22Rv1 (cell line): ENCODE measurements at regions not wholly inside any gene's neighbourhood (a gene's known extent, or its start where the extent isn't known, plus 50 kb on each side); places are given as distances from the start of the nearest gene placed in this dataset.
"Not testable (repeated sequence)": the region's sequence is repeated elsewhere in the genome, so short reads cannot be mapped to it uniquely, and the experiment has no call there.

Experiments used
- H3K27ac ChIP-seq: fragments of 450-650 bp; 2 replicates; pipeline ENCODE4 v1.5.1; 2017
- ZFX ChIP-seq: fragments of 450-650 bp; IDR thresholded peaks from 2 replicates; pipeline ENCODE4 v1.6.1; 2017; ENCODE audit warnings: antibody characterized with exemption, borderline replicate concordance
- TF ChIP-seq, protein P1 (sequence below): fragments of 450-650 bp; IDR thresholded peaks from 2 replicates; pipeline ENCODE4 v1.5.1; 2017; ENCODE audit warnings: mild to moderate bottlenecking

DNA sequence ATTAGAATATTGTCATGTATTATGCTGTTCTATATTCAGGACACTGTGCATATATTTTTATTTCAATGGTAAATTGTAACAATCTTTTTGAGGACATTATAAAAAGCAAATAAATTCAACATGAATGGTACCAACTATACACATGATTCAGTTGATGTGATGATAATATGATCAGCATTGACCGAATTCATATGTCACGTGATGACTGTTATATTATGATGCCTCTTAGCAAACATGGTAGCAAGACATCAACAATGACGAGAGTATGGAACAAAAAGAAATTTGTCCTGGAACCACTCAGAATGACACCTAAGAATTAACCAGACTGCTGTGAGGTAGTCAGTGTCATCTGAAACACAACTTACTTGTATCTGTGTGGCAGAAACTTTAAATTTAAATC is 161.5 kb upstream of the OR13F1 start:
- no peak overlapping the region for H3K27ac ChIP-seq
- TF ChIP-seq ZFX, result no peak
- TF ChIP-seq, protein P1, sequence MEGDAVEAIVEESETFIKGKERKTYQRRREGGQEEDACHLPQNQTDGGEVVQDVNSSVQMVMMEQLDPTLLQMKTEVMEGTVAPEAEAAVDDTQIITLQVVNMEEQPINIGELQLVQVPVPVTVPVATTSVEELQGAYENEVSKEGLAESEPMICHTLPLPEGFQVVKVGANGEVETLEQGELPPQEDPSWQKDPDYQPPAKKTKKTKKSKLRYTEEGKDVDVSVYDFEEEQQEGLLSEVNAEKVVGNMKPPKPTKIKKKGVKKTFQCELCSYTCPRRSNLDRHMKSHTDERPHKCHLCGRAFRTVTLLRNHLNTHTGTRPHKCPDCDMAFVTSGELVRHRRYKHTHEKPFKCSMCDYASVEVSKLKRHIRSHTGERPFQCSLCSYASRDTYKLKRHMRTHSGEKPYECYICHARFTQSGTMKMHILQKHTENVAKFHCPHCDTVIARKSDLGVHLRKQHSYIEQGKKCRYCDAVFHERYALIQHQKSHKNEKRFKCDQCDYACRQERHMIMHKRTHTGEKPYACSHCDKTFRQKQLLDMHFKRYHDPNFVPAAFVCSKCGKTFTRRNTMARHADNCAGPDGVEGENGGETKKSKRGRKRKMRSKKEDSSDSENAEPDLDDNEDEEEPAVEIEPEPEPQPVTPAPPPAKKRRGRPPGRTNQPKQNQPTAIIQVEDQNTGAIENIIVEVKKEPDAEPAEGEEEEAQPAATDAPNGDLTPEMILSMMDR, result no peak

DNA sequence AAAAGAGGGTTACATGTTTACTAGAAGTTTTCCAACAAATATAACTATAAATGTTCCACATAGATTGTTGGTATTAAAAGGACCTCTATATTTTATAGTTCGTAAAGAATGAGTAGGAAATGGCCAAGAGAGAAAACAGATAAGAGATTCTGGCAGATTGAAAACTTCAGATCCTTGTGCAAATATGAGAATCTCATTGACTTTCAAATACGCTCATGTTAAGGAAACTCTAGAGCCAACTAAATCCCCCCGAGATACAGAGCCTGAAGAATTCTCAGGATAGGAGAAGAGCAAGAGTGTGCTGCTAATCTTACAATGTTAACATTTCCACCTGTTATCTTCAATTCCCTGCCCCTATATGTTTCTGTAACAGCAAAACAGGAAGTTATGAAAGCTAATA is 159.0 kb upstream of the OR13F1 start:
- TF ChIP-seq, protein P1, result no peak
- no peak for TF ChIP-seq ZFX
- no peak overlapping the region for H3K27ac ChIP-seq

DNA sequence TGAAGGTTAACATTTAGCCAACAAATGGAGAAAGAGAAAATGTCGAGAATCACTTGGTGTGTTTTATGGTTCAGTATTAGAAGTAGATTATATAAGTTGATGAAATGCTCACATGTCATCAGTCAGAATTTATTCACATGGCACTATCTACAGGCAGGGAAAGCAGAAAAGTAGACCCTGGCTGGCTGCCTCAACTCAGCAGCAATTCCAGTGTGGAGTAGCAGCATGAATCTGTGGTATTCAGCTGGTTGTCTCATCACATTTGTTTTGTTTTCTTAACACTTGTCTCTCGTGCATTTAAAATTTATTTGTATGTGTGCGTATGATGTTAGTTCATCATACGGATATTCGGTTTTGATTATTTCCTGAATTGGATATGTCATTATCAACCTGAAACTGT is 153.5 kb upstream of the OR13F1 start:
- TF ChIP-seq ZFX, result no peak
- TF ChIP-seq, protein P1, result no peak
- no peak overlapping the region for H3K27ac ChIP-seq

DNA sequence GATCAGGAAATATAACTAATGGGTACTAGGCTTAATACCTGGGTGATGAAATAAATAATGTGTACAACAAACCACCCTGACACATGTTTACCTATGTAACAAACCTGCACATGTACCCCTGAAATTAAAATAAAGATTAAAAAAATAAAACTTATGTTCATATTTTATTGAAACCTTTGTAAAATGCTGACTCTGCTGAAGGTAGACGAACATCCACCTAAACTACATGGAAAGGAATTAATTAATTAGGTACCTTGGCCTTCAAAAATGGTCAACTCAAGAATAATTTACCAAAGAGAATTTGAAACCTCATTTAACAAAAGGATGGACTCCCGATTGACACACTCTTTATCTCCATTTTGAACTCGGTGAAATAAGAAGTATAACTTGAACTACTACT is 152.3 kb upstream of the OR13F1 start:
- TF ChIP-seq ZFX, result no peak
- TF ChIP-seq, protein P1, result no peak
- no peak overlapping the region for H3K27ac ChIP-seq

DNA sequence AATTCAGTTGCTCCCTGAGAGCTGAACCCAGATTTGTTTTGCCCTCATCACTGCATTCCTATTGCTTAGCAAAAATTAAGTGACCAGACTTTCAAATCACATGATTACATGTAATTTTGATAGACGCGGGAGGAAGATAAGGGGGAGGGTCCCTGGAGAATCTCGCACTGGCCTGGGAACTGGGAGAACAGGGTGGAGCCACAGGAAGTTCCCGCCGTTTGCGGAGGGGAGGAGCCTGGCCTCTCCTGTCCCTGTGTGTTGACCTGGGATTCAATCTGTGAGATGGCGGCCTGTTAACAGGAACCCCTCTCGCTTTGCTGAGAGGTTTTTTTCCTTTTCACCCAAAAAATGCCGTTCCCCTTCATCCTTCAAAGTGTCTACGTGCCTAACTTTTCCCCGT is 142.9 kb upstream of the OR13F1 start:
- no peak for TF ChIP-seq ZFX
- TF ChIP-seq, protein P1, result no peak
- H3K27ac ChIP-seq, result no peak overlapping the region

DNA sequence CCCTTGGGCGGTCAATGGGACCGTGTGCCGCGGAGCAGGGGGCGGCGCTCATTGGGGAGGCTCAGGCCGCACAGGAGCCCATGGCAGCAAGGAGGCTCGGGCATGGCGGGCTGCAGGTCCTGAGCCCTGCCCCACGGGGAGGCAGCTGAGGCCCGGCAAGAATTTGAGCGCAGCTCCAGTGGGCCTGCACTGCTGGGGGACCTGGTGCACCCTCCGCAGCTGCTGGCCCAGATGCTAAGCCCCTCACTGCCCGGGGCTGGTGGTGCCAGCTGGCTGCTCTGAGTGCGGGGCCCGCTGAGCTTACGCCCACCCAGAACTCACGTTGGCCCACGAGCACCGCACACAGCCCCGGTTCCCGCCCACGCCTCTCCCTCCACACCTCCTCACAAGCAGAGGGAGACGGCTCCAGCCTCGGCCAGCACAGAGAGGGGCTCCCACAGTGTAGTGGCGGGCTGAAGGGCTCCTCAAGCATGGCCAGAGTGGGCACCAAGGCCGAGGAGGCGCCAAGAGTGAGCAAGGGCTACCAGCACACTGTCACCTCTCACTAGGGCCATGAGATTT is 141.1 kb upstream of the OR13F1 start:
- TF ChIP-seq, protein P1, result no peak
- TF ChIP-seq ZFX, result no peak
- H3K27ac ChIP-seq, result no peak overlapping the region

DNA sequence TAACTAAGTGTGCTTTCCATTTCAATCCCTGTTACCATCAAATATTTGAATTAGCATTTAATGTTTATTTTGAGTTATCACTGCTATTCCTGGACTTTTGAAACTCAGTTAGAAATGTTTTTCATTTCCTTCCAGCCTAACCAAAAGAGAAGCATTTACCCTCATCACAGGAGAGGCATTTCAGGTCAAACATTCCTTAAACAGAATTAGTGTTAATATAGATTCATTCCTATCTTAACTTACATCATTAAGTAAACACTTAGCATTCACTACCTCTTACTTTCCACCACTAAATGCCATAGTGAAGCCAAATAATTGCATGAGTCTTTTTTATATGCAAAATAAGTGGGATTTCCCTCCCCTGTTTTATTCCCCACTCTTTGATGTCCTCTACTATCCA is 136.6 kb upstream of the OR13F1 start:
- no peak for TF ChIP-seq ZFX
- TF ChIP-seq, protein P1, result no peak
- no peak overlapping the region for H3K27ac ChIP-seq

DNA sequence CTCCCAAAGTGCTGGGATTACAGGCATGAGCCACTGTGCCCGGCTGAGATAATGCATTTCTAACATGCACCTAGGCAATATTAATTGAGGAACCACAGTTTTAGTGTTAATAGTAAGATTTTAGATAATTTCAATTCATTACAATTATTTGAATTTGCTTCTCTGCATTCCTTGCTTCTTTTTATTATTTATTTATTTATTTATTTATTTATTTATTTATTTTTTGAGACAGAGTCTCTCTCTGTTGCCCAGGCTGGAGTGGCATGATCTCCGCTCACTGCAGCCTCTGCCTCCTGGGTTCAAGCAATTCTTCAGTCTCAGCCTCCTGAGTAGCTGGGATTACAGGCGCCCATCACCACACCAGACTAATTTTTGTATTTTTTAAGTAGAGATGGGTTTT is 135.7 kb upstream of the OR13F1 start:
- H3K27ac ChIP-seq, result not testable (repeated sequence)
